HCT116 (cell line): ENCODE measurements at regions not wholly inside any gene's neighbourhood (a gene's known extent, or its start where the extent isn't known, plus 50 kb on each side); places are given as distances from the start of the nearest gene placed in this dataset.

Experiments
- ATAC-seq: fragments of 200-7000 bp; cut with Tn5 transposase; 2 replicates; pipeline ENCODE4 v1.9.1; 2020; ENCODE audit warnings: mild to moderate bottlenecking, moderate library complexity
- BruUV-seq: library from RNA; stranded (reverse); fragments of 400-500 nt; replicated peaks from 2 replicates; lab custom pipeline; 2021; lab: Mats Ljungman, UMichigan
- CTCF ChIA-PET: fragments of 300-600 bp; sonication (Branson Sonifier 250); formaldehyde crosslinking; loops from one replicate; lab custom pipeline; 2021; ENCODE audit warnings: antibody characterized with exemption; lab: Charles Lee
- POLR2A ChIA-PET: fragments of 300-600, 350-600 bp; sonication (Branson Sonifier 250); formaldehyde crosslinking; loops from one replicate; lab custom pipeline; 2021; ENCODE audit warnings: antibody characterized with exemption; lab: Charles Lee
- RAD21 ChIA-PET, 2 experiments: fragments of 300-600 bp; sonication (Branson Sonifier 250); formaldehyde crosslinking; loops; one replicate each; lab custom pipeline; 2023; ENCODE audit warnings: low total read pairs in 2 of 2; ENCODE audit not compliant: uncharacterized antibody in 2 of 2, unreplicated experiment in 2 of 2, low non-redundant PET in 1 of 2; lab: Charles Lee
- DNase-seq: peaks from one replicate; pipeline ENCODE4 v3.0.0-alpha.2; 2010; ENCODE audit warnings: low read depth, low spot score
- H2AFZ ChIP-seq: fragments of 200-600 bp; shearing (Covaris generic), sonication (generic); 2 replicates; pipeline ENCODE4 v1.6.1; 2017; ENCODE audit warnings: low read depth, mixed run types, mixed read lengths, antibody characterized with exemption, low read length; ENCODE audit not compliant: poor library complexity, severe bottlenecking
- H3K27ac ChIP-seq: 2 replicates; pipeline ENCODE4 v1.5.1; 2012; ENCODE audit warnings: low read depth, low read length
- H3K27me3 ChIP-seq: fragments of 200-600 bp; sonication (generic); 2 replicates; pipeline ENCODE4 v1.6.1; 2016; ENCODE audit warnings: mixed run types, low read length, mixed read lengths; ENCODE audit not compliant: insufficient read depth
- H3K36me3 ChIP-seq, 2 experiments: fragments of 200-500 bp in 1 of 2; fragments of 200-600 bp in 1 of 2; sonication (Bioruptor generic) in 1 of 2; sonication (generic) in 1 of 2; 2 replicates each; pipeline versions ENCODE4 v1.5.1 to v1.6.1; 2014 to 2016; ENCODE audit warnings: low read length in 2 of 2, inconsistent platforms in 1 of 2, mixed read lengths in 1 of 2, mixed run types in 1 of 2; ENCODE audit not compliant: insufficient read depth in 2 of 2, control insufficient read depth in 1 of 2
- H3K4me1 ChIP-seq, 2 experiments: fragments of 200-600 bp in 1 of 2; sonication (generic) in 1 of 2; 2 replicates each; pipeline versions ENCODE4 v1.5.1 to v1.6.1; 2012 to 2017; ENCODE audit warnings: low read length in 2 of 2, inconsistent platforms in 1 of 2, mild to moderate bottlenecking in 1 of 2, mixed read lengths in 1 of 2, mixed run types in 1 of 2, moderate library complexity in 1 of 2; ENCODE audit not compliant: insufficient read depth in 2 of 2, control insufficient read depth in 1 of 2
- H3K4me2 ChIP-seq: fragments of 200-600 bp; sonication (generic); 2 replicates; pipeline ENCODE4 v1.6.1; 2017; ENCODE audit warnings: mixed run types, low read length, mixed read lengths
- H3K4me3 ChIP-seq, 2 experiments: fragments of 200-600 bp in 1 of 2; sonication (generic) in 1 of 2; replicated peaks in 1 of 2; 2 replicates each; pipeline ENCODE4 v1.5.1; 2011 to 2016; ENCODE audit warnings: low read length in 2 of 2, control low read depth in 1 of 2, low read depth in 1 of 2, mild to moderate bottlenecking in 1 of 2, mixed read lengths in 1 of 2, mixed run types in 1 of 2
- H3K79me2 ChIP-seq: fragments of 200-600 bp; sonication (generic); 2 replicates; pipeline ENCODE4 v1.6.1; 2017; ENCODE audit warnings: mild to moderate bottlenecking, mixed run types, low read length, moderate library complexity, mixed read lengths; ENCODE audit not compliant: insufficient read depth
- H3K9ac ChIP-seq: fragments of 200-600 bp; sonication (generic); 2 replicates; pipeline ENCODE4 v1.6.1; 2016; ENCODE audit warnings: low read length, mixed read lengths
- H3K9me2 ChIP-seq: fragments of 200-600 bp; sonication (generic), shearing (Covaris generic); 2 replicates; pipeline ENCODE4 v1.6.1; 2017; ENCODE audit warnings: mixed run types, mild to moderate bottlenecking, moderate library complexity; ENCODE audit not compliant: insufficient read depth
- H3K9me3 ChIP-seq, 2 experiments: fragments of 200-500 bp in 1 of 2; fragments of 200-600 bp in 1 of 2; sonication (Bioruptor generic) in 1 of 2; sonication (generic) in 1 of 2; 2 replicates each; pipeline ENCODE4 v1.6.1; 2014 to 2017; ENCODE audit warnings: low read length in 2 of 2, mixed read lengths in 2 of 2, inconsistent platforms in 1 of 2, low read depth in 1 of 2, mild to moderate bottlenecking in 1 of 2, mixed run types in 1 of 2, moderate library complexity in 1 of 2; ENCODE audit not compliant: control insufficient read depth in 1 of 2, insufficient read depth in 1 of 2
- H4K20me1 ChIP-seq: fragments of 200-600 bp; sonication (generic), shearing (Covaris generic); 2 replicates; pipeline ENCODE4 v1.6.1; 2017; ENCODE audit warnings: mixed run types, mild to moderate bottlenecking, moderate library complexity; ENCODE audit not compliant: insufficient read depth
- CBX3 ChIP-seq: IDR thresholded peaks from 2 replicates; pipeline ENCODE4 v1.6.1; 2012; ENCODE audit warnings: low read depth
- EGR1 ChIP-seq: IDR thresholded peaks from 2 replicates; pipeline ENCODE4 v1.6.1; 2012; ENCODE audit warnings: low read depth
- ELF1 ChIP-seq: IDR thresholded peaks from 2 replicates; pipeline ENCODE4 v1.6.1; 2012; ENCODE audit warnings: low read depth, borderline replicate concordance
- EZH2 ChIP-seq: fragments of 200-600 bp; sonication (generic); IDR thresholded peaks from 2 replicates; pipeline ENCODE4 v1.6.1; 2017; ENCODE audit warnings: antibody characterized with exemption, mixed run types
- EZH2phosphoT487 ChIP-seq: fragments of 200-600 bp; IDR thresholded peaks from 2 replicates; pipeline ENCODE4 v1.6.1; 2018; ENCODE audit warnings: antibody characterized with exemption, borderline replicate concordance
- FOSL1 ChIP-seq: IDR thresholded peaks from 2 replicates; pipeline ENCODE4 v1.6.1; 2012; ENCODE audit warnings: low read depth
- JUND ChIP-seq: IDR thresholded peaks from 2 replicates; pipeline ENCODE4 v1.6.1; 2012
- POLR2A ChIP-seq: IDR thresholded peaks from 2 replicates; pipeline ENCODE4 v1.7.0; 2011; ENCODE audit warnings: borderline replicate concordance; ENCODE audit not compliant: insufficient read depth, insufficient read length; ENCODE audit errors: extremely low read depth
- POLR2AphosphoS5 ChIP-seq: IDR thresholded peaks from 2 replicates; pipeline ENCODE4 v1.6.1; 2011; ENCODE audit warnings: mild to moderate bottlenecking, low read depth, low read length, moderate library complexity
- RAD21 ChIP-seq: IDR thresholded peaks from 2 replicates; pipeline ENCODE4 v1.6.1; 2012; ENCODE audit warnings: low read depth, mild to moderate bottlenecking
- SIN3A ChIP-seq: IDR thresholded peaks from 2 replicates; pipeline ENCODE4 v1.6.1; 2012; ENCODE audit warnings: low read depth
- SRF ChIP-seq: IDR thresholded peaks from 2 replicates; pipeline ENCODE4 v1.6.1; 2012; ENCODE audit warnings: low read depth
- YY1 ChIP-seq: IDR thresholded peaks from 2 replicates; pipeline ENCODE4 v1.6.1; 2011; ENCODE audit warnings: low read length, low read depth, moderate library complexity, mild to moderate bottlenecking; ENCODE audit not compliant: insufficient replicate concordance; ENCODE audit errors: extremely low read depth
- ZFX ChIP-seq: fragments of 450-650 bp; IDR thresholded peaks from 2 replicates; pipeline ENCODE4 v1.6.1; 2017
- ZNF274 ChIP-seq: fragments of 200-500 bp; sonication (Bioruptor generic); IDR thresholded peaks from 2 replicates; pipeline ENCODE4 v1.6.1; 2014; ENCODE audit warnings: mild to moderate bottlenecking, low read depth, low read length, inconsistent platforms
- intact Hi-C: fragments of 100-400 bp; cut with micrococcal nuclease; formaldehyde crosslinking; loops from 2 replicates; pipeline ENCODE4 v1.10.0; 2022
- TF ChIP-seq, protein P1 (sequence below): IDR thresholded peaks from 2 replicates; pipeline ENCODE4 v1.6.1; 2012
- TF ChIP-seq, protein P2 (sequence below): IDR thresholded peaks from 2 replicates; pipeline ENCODE4 v1.6.1; 2012
- TF ChIP-seq, protein P3 (sequence below), 3 experiments: fragments of 200-600 bp in 1 of 3; sonication (generic) in 1 of 3; IDR thresholded peaks in 2 of 3; conservative IDR thresholded peaks in 1 of 3; 2 replicates each; pipeline ENCODE4 v1.5.1; 2012 to 2017; ENCODE audit warnings: low read depth in 2 of 3, low read length in 2 of 3, antibody characterized with exemption in 1 of 3, borderline replicate concordance in 1 of 3, control low read depth in 1 of 3, mild to moderate bottlenecking in 1 of 3, mixed read lengths in 1 of 3, mixed run types in 1 of 3, moderate library complexity in 1 of 3; ENCODE audit not compliant: insufficient read depth in 1 of 3
- TF ChIP-seq, protein P4 (sequence below): IDR thresholded peaks from 2 replicates; pipeline ENCODE4 v1.6.1; 2011; ENCODE audit warnings: mild to moderate bottlenecking, low read length, moderate library complexity; ENCODE audit not compliant: insufficient replicate concordance; ENCODE audit errors: extremely low read depth

DNA sequence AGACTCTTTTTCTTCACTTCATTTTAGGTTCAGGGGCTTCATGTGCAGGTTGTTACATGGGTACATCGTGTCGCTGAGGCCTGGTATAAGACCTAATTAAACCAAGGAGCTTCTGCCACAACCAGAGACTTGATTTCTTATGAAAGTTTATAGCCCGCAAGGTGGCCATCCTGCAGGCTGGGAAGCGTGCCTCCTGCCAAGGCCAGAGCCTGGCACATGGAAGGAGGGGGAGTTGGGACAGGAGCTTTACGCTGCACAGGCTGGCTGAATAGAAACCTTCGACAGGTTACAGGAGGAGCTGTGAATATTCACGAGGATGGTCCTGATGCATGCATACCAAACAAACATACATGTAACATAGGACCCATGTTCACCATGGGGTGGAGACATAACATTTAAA lies 50.1 kb upstream of the SIMC1 start:
- no TSS peak for BruUV-seq
- RAD21 ChIA-PET: no interaction called here
- no peaks in the 10 kb centered on the region for H4K20me1 ChIP-seq
- no peak overlapping the region for H3K4me3 ChIP-seq
- H3K27me3 ChIP-seq: no peaks in the 10 kb centered on the region
- no peak overlapping the region for H3K9ac ChIP-seq
- no peak for DNase-seq
- no peaks in the 10 kb centered on the region for H3K9me2 ChIP-seq
- TF ChIP-seq POLR2AphosphoS5: no peak
- no peak for TF ChIP-seq JUND
- TF ChIP-seq SRF: no peak
- TF ChIP-seq, protein P1, sequence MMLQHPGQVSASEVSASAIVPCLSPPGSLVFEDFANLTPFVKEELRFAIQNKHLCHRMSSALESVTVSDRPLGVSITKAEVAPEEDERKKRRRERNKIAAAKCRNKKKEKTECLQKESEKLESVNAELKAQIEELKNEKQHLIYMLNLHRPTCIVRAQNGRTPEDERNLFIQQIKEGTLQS: no peak
- TF ChIP-seq EGR1: no peak
- no peak for TF ChIP-seq EZH2
- TF ChIP-seq SIN3A: no peak
- TF ChIP-seq POLR2A: no peak
- TF ChIP-seq ELF1: no peak
- TF ChIP-seq, protein P2, sequence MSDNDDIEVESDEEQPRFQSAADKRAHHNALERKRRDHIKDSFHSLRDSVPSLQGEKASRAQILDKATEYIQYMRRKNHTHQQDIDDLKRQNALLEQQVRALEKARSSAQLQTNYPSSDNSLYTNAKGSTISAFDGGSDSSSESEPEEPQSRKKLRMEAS: no peak
- TF ChIP-seq, protein P3, sequence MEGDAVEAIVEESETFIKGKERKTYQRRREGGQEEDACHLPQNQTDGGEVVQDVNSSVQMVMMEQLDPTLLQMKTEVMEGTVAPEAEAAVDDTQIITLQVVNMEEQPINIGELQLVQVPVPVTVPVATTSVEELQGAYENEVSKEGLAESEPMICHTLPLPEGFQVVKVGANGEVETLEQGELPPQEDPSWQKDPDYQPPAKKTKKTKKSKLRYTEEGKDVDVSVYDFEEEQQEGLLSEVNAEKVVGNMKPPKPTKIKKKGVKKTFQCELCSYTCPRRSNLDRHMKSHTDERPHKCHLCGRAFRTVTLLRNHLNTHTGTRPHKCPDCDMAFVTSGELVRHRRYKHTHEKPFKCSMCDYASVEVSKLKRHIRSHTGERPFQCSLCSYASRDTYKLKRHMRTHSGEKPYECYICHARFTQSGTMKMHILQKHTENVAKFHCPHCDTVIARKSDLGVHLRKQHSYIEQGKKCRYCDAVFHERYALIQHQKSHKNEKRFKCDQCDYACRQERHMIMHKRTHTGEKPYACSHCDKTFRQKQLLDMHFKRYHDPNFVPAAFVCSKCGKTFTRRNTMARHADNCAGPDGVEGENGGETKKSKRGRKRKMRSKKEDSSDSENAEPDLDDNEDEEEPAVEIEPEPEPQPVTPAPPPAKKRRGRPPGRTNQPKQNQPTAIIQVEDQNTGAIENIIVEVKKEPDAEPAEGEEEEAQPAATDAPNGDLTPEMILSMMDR (IDR thresholded peaks at IDR 0.05 in 2 of 3, conservative IDR thresholded peaks at IDR 0.05 in 1 of 3; ENCODE audit: borderline replicate concordance in 1 of 3, insufficient read depth in 1 of 3, low read depth in 2 of 3, low read length in 2 of 3): no peak
- no peak for TF ChIP-seq EZH2phosphoT487
- TF ChIP-seq CBX3: no peak
- TF ChIP-seq YY1: no peak
- no peak for TF ChIP-seq ZFX
- no peak for TF ChIP-seq ZNF274
- TF ChIP-seq RAD21: no peak
- TF ChIP-seq FOSL1: no peak
- TF ChIP-seq, protein P4, sequence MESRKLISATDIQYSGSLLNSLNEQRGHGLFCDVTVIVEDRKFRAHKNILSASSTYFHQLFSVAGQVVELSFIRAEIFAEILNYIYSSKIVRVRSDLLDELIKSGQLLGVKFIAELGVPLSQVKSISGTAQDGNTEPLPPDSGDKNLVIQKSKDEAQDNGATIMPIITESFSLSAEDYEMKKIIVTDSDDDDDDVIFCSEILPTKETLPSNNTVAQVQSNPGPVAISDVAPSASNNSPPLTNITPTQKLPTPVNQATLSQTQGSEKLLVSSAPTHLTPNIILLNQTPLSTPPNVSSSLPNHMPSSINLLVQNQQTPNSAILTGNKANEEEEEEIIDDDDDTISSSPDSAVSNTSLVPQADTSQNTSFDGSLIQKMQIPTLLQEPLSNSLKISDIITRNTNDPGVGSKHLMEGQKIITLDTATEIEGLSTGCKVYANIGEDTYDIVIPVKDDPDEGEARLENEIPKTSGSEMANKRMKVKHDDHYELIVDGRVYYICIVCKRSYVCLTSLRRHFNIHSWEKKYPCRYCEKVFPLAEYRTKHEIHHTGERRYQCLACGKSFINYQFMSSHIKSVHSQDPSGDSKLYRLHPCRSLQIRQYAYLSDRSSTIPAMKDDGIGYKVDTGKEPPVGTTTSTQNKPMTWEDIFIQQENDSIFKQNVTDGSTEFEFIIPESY: no peak
- TF ChIP-seq, all 23 proteins: peak for 0
- ATAC-seq: no peak
- H3K9me3 ChIP-seq: no peaks in the 10 kb centered on the region
- ChIA-PET POLR2A (no interaction called here), CTCF (no interaction called here)
- H3K4me1 ChIP-seq: peaks cover 0 to 7% of the 10 kb centered on the region in 2 experiments; a peak in 1 of 4 replicates
- no peak overlapping the region for H2AFZ ChIP-seq
- H3K4me2 ChIP-seq: no peak overlapping the region
- H3K27ac ChIP-seq: no peak overlapping the region
- no peaks in the 10 kb centered on the region for H3K79me2 ChIP-seq
- intact Hi-C loops: no loop called here
- H3K36me3 ChIP-seq: no peaks in the 10 kb centered on the region
